H9 (cell line): ENCODE measurements at regions not wholly inside any gene's neighbourhood (a gene's known extent, or its start where the extent isn't known, plus 50 kb on each side); places are given as distances from the start of the nearest gene placed in this dataset.

Experiments
- DNase-seq: peaks from one replicate; pipeline ENCODE4 v3.0.0-alpha.2; 2017
- H2AFZ ChIP-seq: one replicate; pipeline ENCODE4 v1.6.1; 2013; ENCODE audit warnings: mild to moderate bottlenecking, low read length, control low read depth, moderate library complexity
- H2AK5ac ChIP-seq: 2 replicates; pipeline ENCODE4 v1.6.1; 2013; ENCODE audit warnings: low read length, control low read depth, mixed read lengths; ENCODE audit not compliant: insufficient read length
- H2BK120ac ChIP-seq: one replicate; pipeline ENCODE4 v1.6.1; 2013; ENCODE audit warnings: low read depth, mild to moderate bottlenecking, low read length, control low read depth, inconsistent platforms; ENCODE audit not compliant: poor library complexity, severe bottlenecking
- H2BK12ac ChIP-seq: 2 replicates; pipeline ENCODE4 v1.6.1; 2013; ENCODE audit warnings: low read length, control low read depth, mixed read lengths, low read depth; ENCODE audit not compliant: insufficient read length
- H2BK15ac ChIP-seq: 2 replicates; pipeline ENCODE4 v1.6.1; 2013; ENCODE audit warnings: low read depth, low read length, control low read depth
- H2BK20ac ChIP-seq: one replicate; pipeline ENCODE4 v1.6.1; 2013; ENCODE audit warnings: low read depth, mild to moderate bottlenecking, low read length, control low read depth, inconsistent platforms; ENCODE audit not compliant: poor library complexity, severe bottlenecking
- H2BK5ac ChIP-seq: 2 replicates; pipeline ENCODE4 v1.6.1; 2013; ENCODE audit warnings: low read length, control low read depth, mixed read lengths; ENCODE audit not compliant: insufficient read length
- H3K14ac ChIP-seq: 2 replicates; pipeline ENCODE4 v1.6.1; 2013; ENCODE audit warnings: low read length, control low read depth; ENCODE audit not compliant: insufficient read depth
- H3K18ac ChIP-seq: 2 replicates; pipeline ENCODE4 v1.6.1; 2013; ENCODE audit warnings: low read depth, mild to moderate bottlenecking, mixed read lengths, low read length, control low read depth; ENCODE audit not compliant: insufficient read length
- H3K23ac ChIP-seq: 2 replicates; pipeline ENCODE4 v1.6.1; 2013; ENCODE audit warnings: low read length, control low read depth, mixed read lengths, low read depth; ENCODE audit not compliant: insufficient read length
- H3K23me2 ChIP-seq: 2 replicates; pipeline ENCODE4 v1.6.1; 2013; ENCODE audit warnings: low read depth, mild to moderate bottlenecking, mixed read lengths, low read length, control low read depth; ENCODE audit not compliant: insufficient read length, poor library complexity, severe bottlenecking
- H3K27ac ChIP-seq: 2 replicates; pipeline ENCODE4 v1.5.1; 2013; ENCODE audit warnings: low read length, control low read depth, mixed read lengths, low read depth; ENCODE audit not compliant: insufficient read length
- H3K27me3 ChIP-seq: 2 replicates; pipeline ENCODE4 v1.6.1; 2013; ENCODE audit warnings: low read length, control low read depth, inconsistent platforms; ENCODE audit not compliant: insufficient read depth
- H3K4ac ChIP-seq: 2 replicates; pipeline ENCODE4 v1.6.1; 2013; ENCODE audit warnings: low read depth, mild to moderate bottlenecking, control low read depth, inconsistent platforms, low read length, moderate library complexity
- H3K4me1 ChIP-seq: 2 replicates; pipeline ENCODE4 v1.6.1; 2013; ENCODE audit warnings: low read length, control low read depth, inconsistent platforms; ENCODE audit not compliant: insufficient read depth
- H3K4me2 ChIP-seq: 2 replicates; pipeline ENCODE4 v1.6.1; 2013; ENCODE audit warnings: low read length, control low read depth, mixed read lengths; ENCODE audit not compliant: insufficient read length, insufficient read depth
- H3K56ac ChIP-seq: 2 replicates; pipeline ENCODE4 v1.6.1; 2013; ENCODE audit warnings: low read depth, mild to moderate bottlenecking, mixed read lengths, low read length, control low read depth; ENCODE audit not compliant: insufficient read length
- H3K79me1 ChIP-seq: 2 replicates; pipeline ENCODE4 v1.6.1; 2013; ENCODE audit warnings: low read depth, mild to moderate bottlenecking, moderate library complexity, low read length, control low read depth, inconsistent platforms; ENCODE audit not compliant: insufficient read depth, poor library complexity, severe bottlenecking
- H3K79me2 ChIP-seq: 2 replicates; pipeline ENCODE4 v1.6.1; 2013; ENCODE audit warnings: low read length, control low read depth, inconsistent platforms; ENCODE audit not compliant: insufficient read depth
- H3K9ac ChIP-seq: 2 replicates; pipeline ENCODE4 v1.6.1; 2013; ENCODE audit warnings: low read length, control low read depth, mixed read lengths; ENCODE audit not compliant: insufficient read length; ENCODE audit errors: extremely low read depth
- H3K9me3 ChIP-seq: one replicate; pipeline ENCODE4 v1.6.1; 2013; ENCODE audit warnings: low read depth, low read length, inconsistent platforms; ENCODE audit not compliant: control insufficient read depth
- H3T11ph ChIP-seq: one replicate; pipeline ENCODE4 v1.6.1; 2013; ENCODE audit warnings: mild to moderate bottlenecking, low read length, control low read depth, inconsistent platforms
- H4K20me1 ChIP-seq: one replicate; pipeline ENCODE4 v1.6.1; 2013; ENCODE audit not compliant: control insufficient read depth, insufficient read length, insufficient read depth
- H4K5ac ChIP-seq: 2 replicates; pipeline ENCODE4 v1.6.1; 2013; ENCODE audit warnings: low read depth, mild to moderate bottlenecking, mixed read lengths, low read length, control low read depth; ENCODE audit not compliant: insufficient read length
- H4K8ac ChIP-seq: replicated peaks from 2 replicates; pipeline ENCODE4 v1.6.1; 2013; ENCODE audit warnings: low read length, control low read depth, mixed read lengths, low read depth; ENCODE audit not compliant: insufficient read length
- H4K91ac ChIP-seq: 2 replicates; pipeline ENCODE4 v1.6.1; 2013; ENCODE audit warnings: low read depth, mild to moderate bottlenecking, moderate library complexity, mixed read lengths, low read length, control low read depth; ENCODE audit not compliant: insufficient read length
- H3K27ac Mint-ChIP-seq, 3 experiments: 2 replicates in 2 of 3; 3 replicates in 1 of 3; pipeline ENCODE4 v1.8.0; 2020 to 2021; ENCODE audit warnings: mixed read lengths in 3 of 3, mild to moderate bottlenecking in 1 of 3, moderate library complexity in 1 of 3
- H3K27me3 Mint-ChIP-seq: 2 replicates; pipeline ENCODE4 v1.8.0; 2021; ENCODE audit warnings: low read depth, mild to moderate bottlenecking, moderate library complexity, mixed read lengths
- H3K36me3 Mint-ChIP-seq, 3 experiments: 2 replicates in 2 of 3; 3 replicates in 1 of 3; pipeline ENCODE4 v1.8.0; 2020 to 2021; ENCODE audit warnings: low read depth in 3 of 3, mixed read lengths in 3 of 3; ENCODE audit not compliant: insufficient read depth in 1 of 3
- H3K4me1 Mint-ChIP-seq, 2 experiments: 2 replicates each; pipeline ENCODE4 v1.8.0; 2020; ENCODE audit warnings: mixed read lengths in 2 of 2
- H3K4me3 Mint-ChIP-seq, 2 experiments: 2 replicates in 1 of 2; 3 replicates in 1 of 2; pipeline ENCODE4 v1.8.0; 2020 to 2021; ENCODE audit warnings: mild to moderate bottlenecking in 2 of 2, mixed read lengths in 2 of 2, moderate library complexity in 1 of 2
- H3K9me3 Mint-ChIP-seq, 2 experiments: 2 replicates in 1 of 2; 3 replicates in 1 of 2; pipeline ENCODE4 v1.8.0; 2020; ENCODE audit warnings: mild to moderate bottlenecking in 2 of 2, mixed read lengths in 2 of 2, moderate library complexity in 1 of 2
- CTCF ChIP-seq: fragments of 200-600 bp; sonication (generic); conservative IDR thresholded peaks from 3 replicates; pipeline ENCODE4 v1.8.0; 2021; ENCODE audit warnings: antibody characterized with exemption, mild to moderate bottlenecking
- WGBS: extraction: QIAGEN DNeasy Blood & Tissue Kit; methylation state at CpG from one replicate; pipeline ENCODE4 v1.1.7; 2013; ENCODE audit warnings: missing lambda C conversion rate, low lambda C conversion rate, mixed read lengths; ENCODE audit not compliant: insufficient read length; ENCODE audit errors: extremely low coverage; 5-methylcytosine and 5-hydroxymethylcytosine counted together

- no peaks in the 10 kb centered on the region for H3K79me1 ChIP-seq
- H4K5ac ChIP-seq, result no peak overlapping the region
- H3K4ac ChIP-seq, result no peak overlapping the region
- DNase-seq, result no peak
- H2AFZ ChIP-seq, result no peak overlapping the region
- no peak overlapping the region for H3K56ac ChIP-seq
- H3K36me3 Mint-ChIP-seq, result no peaks in the 10 kb centered on the region; a peak in 1 of 7 replicates
- peaks cover 0 to 2% of the 10 kb centered on the region in 2 experiments; a peak in 1 of 5 replicates for H3K9me3 Mint-ChIP-seq
- no peak overlapping the region for H2BK5ac ChIP-seq
- no peak overlapping the region for H4K8ac ChIP-seq
- H2BK15ac ChIP-seq, result no peak overlapping the region
- no peak overlapping the region for H3K23ac ChIP-seq
- H4K91ac ChIP-seq, result no peak overlapping the region
- no peak overlapping the region for H2BK20ac ChIP-seq
- H3K9me3 ChIP-seq, result no peaks in the 10 kb centered on the region
- H3T11ph ChIP-seq, result no peak overlapping the region
- WGBS, result no CpG with 5 or more reads among the region's 3 CpGs
- no peak overlapping the region for H3K27ac ChIP-seq
- H3K23me2 ChIP-seq, result no peaks in the 10 kb centered on the region
- no peak overlapping the region for H2BK120ac ChIP-seq
- no peak overlapping the region for H3K18ac ChIP-seq
- no peaks in the 10 kb centered on the region for H4K20me1 ChIP-seq
- no peaks in the 10 kb centered on the region for H3K27me3 Mint-ChIP-seq
- H2AK5ac ChIP-seq, result no peak overlapping the region
- H3K4me1 Mint-ChIP-seq, result peaks cover 4 to 7% of the 10 kb centered on the region in 2 experiments
- no peak overlapping the region for H3K4me3 Mint-ChIP-seq
- no peak for TF ChIP-seq CTCF
- no peaks in the 10 kb centered on the region for H3K4me1 ChIP-seq
- H3K27ac Mint-ChIP-seq, result no peak overlapping the region
- H3K4me2 ChIP-seq, result no peak overlapping the region
- no peaks in the 10 kb centered on the region for H3K27me3 ChIP-seq
- no peak overlapping the region for H3K9ac ChIP-seq
- no peaks in the 10 kb centered on the region for H3K79me2 ChIP-seq
- no peak overlapping the region for H2BK12ac ChIP-seq
- H3K14ac ChIP-seq, result no peak overlapping the region
These were observed 825.4 kb downstream of the DCDC2C start for GRCh38 chr2:4528773-4529172.
